Body of pancreas (tissue), 4 donors: ENCODE measurements at regions not wholly inside any gene's neighbourhood (a gene's known extent, or its start where the extent isn't known, plus 50 kb on each side); places are given as distances from the start of the nearest gene placed in this dataset.

Experiments
- POLR2A ChIP-seq, 3 donors: fragments of 450-650 bp; IDR thresholded peaks; one replicate each; pipeline ENCODE4 v1.6.1; 2016; ENCODE audit warnings: antibody characterized with exemption in 3 of 3, mild to moderate bottlenecking in 2 of 3
- TF ChIP-seq, protein P1 (sequence below), 7 experiments: fragments of 450-650 bp in 4 of 7; fragments of 200-600 bp in 3 of 7; sonication (generic) in 3 of 7; IDR thresholded peaks; one replicate each; pipeline ENCODE4 v1.5.1; 2016 to 2019; ENCODE audit warnings: antibody characterized with exemption in 7 of 7

DNA sequence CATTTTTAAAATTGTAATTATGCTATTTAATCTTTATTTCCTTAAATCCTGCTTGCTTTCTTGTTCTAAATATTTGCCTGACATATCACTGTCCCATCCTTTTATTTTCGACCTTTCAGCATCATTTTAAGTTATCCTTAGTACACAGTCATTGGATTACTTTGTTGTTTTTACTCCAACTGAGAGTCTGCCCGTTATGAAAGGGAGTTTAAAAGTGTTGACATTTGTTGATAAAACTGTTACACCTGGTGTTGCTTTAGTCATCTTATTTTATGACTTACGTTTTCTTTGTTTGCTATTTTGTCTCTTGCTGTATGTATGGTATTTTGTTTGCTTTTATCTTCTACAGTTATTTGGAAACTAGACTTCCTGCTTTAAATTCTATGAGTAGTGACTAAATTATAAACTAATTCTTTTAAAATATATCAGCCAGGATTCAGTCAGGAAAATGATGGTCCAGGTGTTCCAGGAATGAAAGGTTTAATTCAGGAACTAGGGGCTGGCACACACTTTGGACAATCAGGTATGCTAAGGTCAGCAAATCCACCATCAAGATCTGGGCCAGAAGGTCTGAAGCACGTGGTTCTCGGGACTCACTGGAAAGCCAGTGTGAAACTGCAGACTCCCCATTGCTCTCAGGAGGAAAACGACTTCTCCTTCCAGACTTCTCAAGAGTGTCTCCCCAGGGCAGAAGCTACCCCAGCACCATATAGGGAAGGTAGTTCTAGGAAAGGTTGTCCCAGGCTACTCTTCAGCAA is 86.0 kb downstream of the RASSF10 start:
- TF ChIP-seq, protein P1, sequence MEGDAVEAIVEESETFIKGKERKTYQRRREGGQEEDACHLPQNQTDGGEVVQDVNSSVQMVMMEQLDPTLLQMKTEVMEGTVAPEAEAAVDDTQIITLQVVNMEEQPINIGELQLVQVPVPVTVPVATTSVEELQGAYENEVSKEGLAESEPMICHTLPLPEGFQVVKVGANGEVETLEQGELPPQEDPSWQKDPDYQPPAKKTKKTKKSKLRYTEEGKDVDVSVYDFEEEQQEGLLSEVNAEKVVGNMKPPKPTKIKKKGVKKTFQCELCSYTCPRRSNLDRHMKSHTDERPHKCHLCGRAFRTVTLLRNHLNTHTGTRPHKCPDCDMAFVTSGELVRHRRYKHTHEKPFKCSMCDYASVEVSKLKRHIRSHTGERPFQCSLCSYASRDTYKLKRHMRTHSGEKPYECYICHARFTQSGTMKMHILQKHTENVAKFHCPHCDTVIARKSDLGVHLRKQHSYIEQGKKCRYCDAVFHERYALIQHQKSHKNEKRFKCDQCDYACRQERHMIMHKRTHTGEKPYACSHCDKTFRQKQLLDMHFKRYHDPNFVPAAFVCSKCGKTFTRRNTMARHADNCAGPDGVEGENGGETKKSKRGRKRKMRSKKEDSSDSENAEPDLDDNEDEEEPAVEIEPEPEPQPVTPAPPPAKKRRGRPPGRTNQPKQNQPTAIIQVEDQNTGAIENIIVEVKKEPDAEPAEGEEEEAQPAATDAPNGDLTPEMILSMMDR (IDR thresholded peaks at IDR 0.05), result no peak
- no peak for TF ChIP-seq POLR2A (IDR thresholded peaks at IDR 0.05)
